AG09319 (cell line): ENCODE measurements at regions not wholly inside any gene's neighbourhood (a gene's known extent, or its start where the extent isn't known, plus 50 kb on each side); places are given as distances from the start of the nearest gene placed in this dataset.
"Not testable (repeated sequence)": the region's sequence is repeated elsewhere in the genome, so short reads cannot be mapped to it uniquely, and the experiment has no call there.

Source experiments
- DNase-seq: peaks from one replicate; pipeline ENCODE4 v3.0.0-alpha.2; 2010; ENCODE audit warnings: low read depth; ENCODE audit errors: extremely low read depth
- CTCF ChIP-seq: IDR thresholded peaks from 2 replicates; pipeline ENCODE4 v1.5.1; 2011; ENCODE audit warnings: low read depth, mild to moderate bottlenecking, inconsistent platforms, low read length, moderate library complexity

GRCh38 chr3:156037356-156037755, 83.0 kb upstream of the KCNAB1 start:
- no peak for DNase-seq

GRCh38 chr3:156038869-156039268, 81.5 kb upstream of the KCNAB1 start:
- DNase-seq, result no peak
- TF ChIP-seq CTCF, result no peak

More at GRCh38 chr3:156037356-156037755, 83.0 kb upstream of the KCNAB1 start:
- no peak for TF ChIP-seq CTCF

GRCh38 chr3:156040041-156040440, 80.3 kb upstream of the KCNAB1 start:
- DNase-seq, result no peak
- TF ChIP-seq CTCF, result no peak

GRCh38 chr3:156041216-156041841, 79.0 kb upstream of the KCNAB1 start:
- DNase-seq, result not testable (repeated sequence)

GRCh38 chr3:156041856-156042255, 78.5 kb upstream of the KCNAB1 start:
- DNase-seq, result not testable (repeated sequence)

GRCh38 chr3:156043832-156044633, 76.3 kb upstream of the KCNAB1 start:
- TF ChIP-seq CTCF, result peak; percentile 49
- not testable (repeated sequence) for DNase-seq

GRCh38 chr3:156044634-156044975, 75.8 kb upstream of the KCNAB1 start:
- no peak for DNase-seq
- no peak for TF ChIP-seq CTCF

- not testable (repeated sequence) for DNase-seq
These were observed 71.9 kb upstream of the KCNAB1 start for GRCh38 chr3:156048483-156048882.

GRCh38 chr3:156050918-156051317, 69.5 kb upstream of the KCNAB1 start:
- TF ChIP-seq CTCF, result no peak
- DNase-seq, result no peak
